ENCODE measurements at regions not wholly inside any gene's neighbourhood (a gene's known extent, or its start where the extent isn't known, plus 50 kb on each side); places are given as distances from the start of the nearest gene placed in this dataset.
A peak's percentile ranks its signal among the peaks of the same experiment; 100 is the strongest.

DNA sequence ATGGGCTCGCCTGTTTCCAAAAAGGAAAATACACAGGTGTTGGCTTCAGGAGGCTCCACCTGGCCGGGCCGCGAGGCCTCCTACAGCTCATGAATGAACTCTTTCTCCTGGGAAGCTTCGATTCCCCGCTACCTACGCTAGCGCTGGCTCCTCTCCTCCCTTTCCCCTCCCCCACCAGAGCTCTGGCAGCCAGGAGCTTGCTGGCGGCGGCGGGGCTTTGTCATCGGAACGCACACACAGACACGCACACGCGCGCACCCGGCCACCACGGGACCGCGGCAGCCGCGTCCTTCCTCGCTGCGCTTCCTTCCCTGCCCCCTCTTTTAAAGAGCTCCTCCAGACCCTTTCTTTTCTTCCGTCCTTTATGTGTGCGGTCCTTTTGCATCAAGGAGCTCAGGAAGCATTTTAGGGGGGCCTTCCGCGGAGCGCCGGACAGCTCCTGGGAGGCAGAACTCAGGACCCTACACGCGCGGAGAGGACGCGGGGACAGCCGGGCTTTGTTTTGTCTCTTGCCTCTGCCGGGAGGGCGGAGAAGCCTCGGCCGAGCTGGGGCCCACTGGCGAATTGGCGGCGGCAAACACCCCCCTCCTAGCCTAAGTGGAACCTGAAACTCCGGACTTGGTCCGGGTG, 70.2 kb upstream of the BCOR start:
- no peak for DNase-seq (ENCODE audit: low spot score)

DNA sequence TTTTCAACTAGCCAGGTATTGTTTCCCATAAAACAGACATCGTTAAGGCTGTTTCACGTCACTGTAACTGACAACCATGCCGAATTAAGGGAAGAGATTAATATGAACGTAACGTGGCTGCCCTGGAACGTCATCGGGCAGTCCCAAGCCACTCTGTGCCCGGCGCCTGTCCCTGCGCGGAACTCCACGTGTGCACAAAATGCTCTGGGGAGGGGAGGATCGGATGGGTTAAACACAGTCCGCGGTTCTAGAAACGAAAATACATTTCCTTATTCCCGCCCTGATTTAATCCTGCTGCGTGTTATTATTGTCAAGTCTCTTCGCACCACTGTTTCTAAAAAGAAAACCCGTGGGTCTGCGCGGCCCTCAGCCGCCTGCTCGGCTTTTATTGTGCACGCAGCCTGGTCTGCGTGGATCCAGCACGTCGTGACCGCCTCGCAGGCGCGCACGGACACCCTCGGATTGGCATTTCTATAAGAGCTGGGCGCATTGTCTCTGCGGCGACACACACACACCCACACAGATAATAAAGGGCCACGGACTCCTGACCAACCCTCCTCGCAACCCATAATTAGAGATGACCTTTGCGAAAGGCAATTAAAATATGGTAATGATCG, 69.6 kb upstream of the BCOR start:
- no peak for DNase-seq (ENCODE audit: low spot score)

DNA sequence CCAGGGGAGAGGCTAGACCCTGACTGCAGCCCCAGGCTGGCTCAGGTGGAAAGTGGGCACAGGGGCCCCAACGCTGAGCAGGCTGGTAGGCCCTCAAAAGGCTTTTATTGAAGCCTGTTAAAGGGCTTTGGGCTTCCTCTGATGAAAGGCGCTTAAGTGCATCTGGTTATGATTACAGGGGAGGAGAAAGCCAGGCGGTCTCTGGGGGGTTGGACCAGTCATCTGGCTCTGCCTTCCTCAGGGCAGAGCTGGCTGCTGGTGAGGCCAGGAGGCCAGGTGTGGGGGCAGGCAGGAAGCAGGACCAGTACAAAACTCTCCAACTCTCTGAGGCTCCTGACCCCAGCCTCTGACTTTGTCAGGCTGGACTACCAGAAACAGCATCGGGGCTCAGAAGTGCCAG, 68.8 kb upstream of the BCOR start:
- DNase-seq (ENCODE audit: low spot score): no peak

DNA sequence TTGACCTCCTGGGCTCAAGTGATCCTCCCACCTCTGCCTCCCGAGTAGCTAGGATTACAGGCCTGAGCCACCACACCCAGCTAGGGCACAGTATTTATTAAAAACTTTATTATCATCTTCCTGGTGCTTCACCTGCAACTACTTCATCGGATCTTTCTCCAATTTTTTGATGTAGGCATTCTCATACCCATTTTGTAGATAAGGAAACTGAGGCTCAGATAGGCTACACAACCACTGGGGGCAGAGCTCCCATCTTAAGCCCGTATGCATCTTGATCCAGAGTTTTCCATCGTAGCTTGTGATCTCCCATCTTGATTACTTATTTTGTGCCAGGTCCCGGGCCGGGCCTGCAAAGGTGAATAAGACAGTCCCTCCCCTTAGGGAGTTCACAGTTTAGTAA, 68.1 kb upstream of the BCOR start:
- DNase-seq (ENCODE audit: low spot score): no peak

DNA sequence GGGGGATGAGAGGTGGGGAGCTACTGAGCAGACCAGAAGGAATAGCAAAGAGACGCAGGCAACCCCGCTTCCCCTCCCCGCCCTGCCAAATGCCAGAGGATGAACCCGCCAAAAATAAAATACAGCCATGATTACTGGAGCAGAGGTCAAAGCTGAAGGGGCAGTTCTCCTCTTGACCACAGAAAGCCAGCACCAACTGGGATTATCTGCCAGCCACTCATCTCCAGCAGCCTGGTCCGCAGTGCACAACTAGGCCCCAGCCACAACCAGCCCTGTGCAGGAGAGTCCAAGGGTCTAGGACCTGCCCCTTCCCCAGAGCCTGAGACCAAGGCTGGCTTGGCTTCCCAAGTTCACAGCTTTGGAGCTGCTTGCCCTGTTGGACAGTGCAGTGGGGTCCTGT, 67.4 kb upstream of the BCOR start:
- DNase-seq (ENCODE audit: low spot score): no peak

DNA sequence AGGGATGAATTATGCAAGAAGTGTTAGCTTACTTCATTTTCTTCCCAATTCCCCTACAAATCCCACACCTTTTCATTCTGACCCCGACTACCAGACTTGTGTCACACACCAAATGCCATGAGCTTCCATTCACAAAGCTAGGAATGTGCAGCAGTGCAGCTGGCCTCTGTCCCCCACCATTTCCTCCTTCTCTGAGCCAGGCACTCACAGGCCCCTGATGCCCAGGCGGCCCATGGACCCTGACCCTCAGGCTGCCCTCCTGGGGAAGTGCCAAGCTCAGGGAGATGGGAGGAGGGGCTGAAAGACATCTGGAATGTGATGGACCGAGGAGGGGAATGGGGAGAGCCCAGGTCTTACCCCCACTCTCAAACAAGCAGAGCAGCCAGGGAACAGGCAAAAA, 67.0 kb upstream of the BCOR start:
- no peak for DNase-seq (ENCODE audit: low spot score)

DNA sequence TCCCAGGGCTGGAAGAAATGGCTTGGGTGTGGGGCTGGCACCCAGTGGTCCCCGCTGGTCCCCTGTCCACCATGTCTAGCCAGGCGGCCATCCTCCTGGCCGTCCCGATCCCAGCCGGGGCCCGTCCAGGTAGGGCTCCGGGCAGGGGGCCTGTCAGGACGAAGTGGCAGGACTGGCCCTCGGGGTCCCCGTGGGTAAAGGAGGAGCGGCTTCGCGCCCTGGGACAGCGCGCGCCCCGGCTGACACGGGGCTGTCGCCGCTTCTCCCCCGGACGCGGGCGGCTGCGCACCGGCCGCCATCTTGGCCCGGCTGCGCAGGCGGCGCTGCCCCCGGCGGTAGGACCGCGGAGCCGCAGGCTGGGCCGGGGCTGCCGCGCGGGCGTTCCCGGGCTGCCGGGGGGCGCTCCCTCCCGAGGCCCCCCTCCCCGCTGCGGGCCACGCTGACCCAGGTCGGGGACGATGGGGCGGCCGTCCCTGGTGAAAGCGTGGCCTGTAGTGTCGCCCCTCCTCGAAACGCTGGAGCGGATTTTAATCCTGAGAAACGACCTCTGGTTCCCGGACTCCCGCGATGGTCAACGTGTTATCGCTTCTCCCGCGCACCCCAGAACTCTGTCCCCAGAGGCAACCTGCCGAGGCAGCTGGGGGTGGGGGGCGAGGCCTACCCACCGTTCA, 60.4 kb upstream of the BCOR start:
- peak; percentile 41 for DNase-seq (ENCODE audit: low spot score)

DNA sequence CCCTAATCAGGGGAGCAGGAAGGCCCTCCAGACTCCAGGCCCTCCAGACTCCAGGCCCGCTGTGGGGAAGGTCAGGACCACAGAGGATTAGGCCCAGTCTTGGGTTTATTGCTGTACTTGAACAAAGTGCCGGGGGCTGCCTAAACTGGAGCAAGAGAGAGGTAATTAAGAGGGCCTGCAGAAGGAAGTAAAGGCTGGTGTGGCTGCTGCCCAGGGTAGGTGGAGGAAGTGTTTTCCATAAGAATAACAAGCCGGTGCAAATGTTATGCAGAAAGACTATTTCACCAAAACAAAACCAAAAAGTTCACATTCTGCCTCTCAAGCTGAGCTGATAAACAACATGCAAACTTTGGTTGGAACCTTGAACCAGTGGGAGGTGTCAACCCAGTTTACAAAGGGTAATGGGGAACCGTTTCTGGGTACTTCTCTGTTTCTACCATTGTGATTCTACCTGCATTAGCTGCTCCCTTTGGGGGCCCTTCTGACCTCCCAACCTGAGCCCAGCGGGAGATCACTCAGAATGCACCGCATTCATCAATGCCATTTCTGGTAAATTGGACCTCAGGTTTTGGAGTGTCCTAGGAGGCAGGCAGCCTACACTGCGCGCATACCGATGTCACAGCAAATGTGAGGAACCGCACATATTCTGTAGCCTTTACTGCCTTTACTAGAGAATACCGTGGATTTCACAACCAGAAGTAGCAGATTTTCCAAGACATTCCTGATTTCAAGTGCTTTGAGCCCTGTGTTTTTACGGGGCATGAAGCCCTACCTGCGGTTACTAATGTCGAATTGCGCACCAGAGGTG, 59.7 kb upstream of the BCOR start:
- DNase-seq (ENCODE audit: low spot score): no peak

DNA sequence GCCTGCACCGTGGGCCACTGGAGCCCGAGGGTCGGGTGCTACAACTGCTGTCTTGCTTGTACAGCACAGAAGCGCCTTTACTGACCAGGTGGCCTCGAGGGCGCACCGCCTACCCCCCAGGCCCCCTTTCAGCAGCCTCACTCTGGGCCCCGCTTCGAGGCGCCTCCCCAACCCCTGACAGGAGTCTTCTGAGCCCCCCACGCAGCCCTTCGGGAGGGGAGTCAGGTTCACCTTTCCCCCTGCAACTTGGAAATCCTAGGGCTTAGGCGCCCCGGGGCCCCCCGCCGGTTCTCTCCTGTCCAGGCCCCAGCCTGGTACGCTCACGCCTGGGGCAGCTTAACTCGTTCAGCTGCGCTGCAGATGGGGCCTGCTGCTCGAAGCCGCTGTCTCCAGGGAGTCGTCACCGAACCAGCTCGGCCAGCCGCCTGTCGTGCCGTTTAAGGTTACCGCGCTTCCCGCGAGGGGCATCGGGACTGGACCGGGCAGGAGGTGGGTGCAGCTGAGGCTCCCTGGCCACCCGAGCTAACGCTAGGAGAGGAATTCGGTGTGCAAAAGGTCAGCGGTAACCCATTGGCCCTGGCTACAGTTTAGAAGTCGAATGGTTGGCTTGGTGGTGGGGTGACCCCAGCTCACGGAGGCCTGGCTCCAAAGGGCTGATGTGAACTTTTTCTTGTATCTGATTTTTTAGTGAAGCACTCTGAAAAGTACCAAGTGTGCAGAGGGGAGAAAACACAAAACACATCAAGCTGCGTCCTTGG, 58.9 kb upstream of the BCOR start:
- DNase-seq (ENCODE audit: low spot score): no peak

DNA sequence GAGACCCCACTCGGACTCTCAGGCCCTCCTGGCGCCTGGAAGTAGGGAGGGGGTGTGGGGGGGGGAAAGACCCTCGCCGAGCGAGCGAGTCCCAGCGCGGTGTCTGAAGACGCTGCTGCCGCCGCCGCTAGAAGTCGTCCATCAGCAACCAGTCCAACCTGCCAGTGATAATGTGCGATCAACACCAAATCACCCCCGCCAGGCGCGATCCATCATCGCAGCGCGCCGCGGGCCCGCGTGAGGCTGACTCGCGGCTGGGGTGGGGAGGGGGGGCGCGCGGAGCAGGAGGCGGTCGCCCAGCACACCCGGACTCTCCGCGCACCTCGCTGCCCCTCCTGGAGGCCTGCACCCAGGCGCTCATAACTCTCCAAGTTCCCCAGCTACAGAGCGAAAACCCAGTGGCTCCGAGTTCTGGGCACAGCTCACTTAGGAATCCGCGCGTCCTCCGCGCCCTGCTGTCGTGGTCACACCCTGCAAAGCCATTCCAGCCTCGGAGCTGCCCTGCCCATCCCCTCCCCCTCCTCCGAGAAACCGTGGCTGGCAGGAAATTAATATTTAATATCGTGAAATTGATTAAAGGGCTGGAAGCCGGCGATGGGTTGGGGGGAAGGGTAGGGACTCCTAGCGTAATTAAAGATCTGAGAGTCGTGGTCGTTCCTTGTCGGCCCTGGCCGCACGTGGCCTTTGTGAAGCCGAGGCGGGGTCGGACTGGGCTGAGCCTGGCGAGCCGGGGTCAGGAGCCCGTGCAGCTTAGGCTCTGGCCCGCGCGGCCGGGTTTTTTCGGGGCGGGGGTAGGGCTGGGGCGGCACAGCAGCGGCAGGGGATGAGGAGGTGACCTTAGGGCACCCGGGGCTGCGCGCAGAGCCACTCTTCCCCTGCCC, 58.1 kb upstream of the BCOR start:
- DNase-seq (ENCODE audit: low spot score): no peak

DNA sequence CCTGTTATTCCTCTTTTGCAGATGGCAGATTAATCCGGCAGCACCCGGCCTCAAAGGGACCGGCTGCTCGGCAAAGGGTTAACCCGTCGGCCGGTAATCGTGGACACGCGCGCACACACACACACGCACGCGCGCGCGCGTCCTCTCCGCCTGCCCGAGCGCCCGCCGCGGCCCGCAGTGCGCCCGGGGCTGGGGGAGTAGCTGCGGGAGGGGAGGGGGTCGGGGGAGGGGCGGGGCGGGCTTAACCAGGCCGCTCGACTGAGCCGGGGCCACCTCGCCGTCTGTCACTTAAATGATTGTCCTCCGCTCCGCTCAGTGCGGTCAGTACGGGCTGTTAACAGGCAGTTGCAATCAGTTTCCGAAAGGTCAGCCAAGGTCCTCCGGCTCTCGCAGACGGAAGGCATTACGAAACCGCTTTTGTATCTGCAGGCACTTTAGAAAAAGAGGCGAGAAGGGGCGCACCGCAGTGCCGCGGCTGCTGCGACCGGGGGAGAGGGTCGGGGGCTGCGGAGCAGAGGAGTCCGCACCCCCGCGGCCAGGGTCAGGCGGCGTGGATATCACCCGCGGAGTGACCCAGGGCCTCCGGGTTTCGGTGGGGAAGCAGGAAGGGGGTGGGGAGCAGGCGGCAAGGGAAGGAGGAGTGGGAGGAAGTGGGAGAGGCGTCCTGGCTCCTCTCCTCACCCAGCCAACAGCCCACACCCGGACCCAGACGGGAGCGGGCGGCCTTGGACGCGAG, 57.3 kb upstream of the BCOR start:
- peak; percentile 53 for DNase-seq (ENCODE audit: low spot score)

DNA sequence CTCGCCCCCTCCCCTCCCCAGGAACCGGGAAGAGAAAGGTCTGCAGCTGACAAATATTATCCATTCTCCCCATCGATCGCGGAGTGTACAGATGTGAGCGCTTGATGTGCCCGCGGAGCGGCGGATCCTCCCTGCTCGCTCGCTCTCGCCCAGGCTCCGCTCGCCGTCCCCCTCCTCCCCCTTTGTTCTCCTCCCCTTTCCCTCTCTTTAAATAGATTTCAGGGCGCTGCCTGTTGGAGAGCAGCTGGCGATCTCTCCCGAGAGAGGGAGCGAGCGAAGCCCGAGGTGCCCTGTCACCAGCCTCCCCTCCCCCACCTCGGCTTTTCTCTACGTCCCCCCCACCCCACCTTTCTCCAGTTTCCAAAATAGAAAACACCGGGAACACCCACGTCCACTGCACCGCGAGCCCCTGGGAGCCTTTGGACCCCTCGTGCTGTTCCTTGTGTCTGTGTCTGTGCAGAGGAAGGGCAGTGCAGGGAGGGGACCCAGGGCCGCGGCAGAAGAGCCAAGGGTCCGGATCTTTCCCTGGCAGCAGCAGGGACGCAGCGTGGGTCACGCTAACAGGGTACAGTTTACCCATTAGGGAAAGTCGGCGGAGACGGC, 56.6 kb upstream of the BCOR start:
- peak; percentile 59 for DNase-seq (ENCODE audit: low spot score)

DNA sequence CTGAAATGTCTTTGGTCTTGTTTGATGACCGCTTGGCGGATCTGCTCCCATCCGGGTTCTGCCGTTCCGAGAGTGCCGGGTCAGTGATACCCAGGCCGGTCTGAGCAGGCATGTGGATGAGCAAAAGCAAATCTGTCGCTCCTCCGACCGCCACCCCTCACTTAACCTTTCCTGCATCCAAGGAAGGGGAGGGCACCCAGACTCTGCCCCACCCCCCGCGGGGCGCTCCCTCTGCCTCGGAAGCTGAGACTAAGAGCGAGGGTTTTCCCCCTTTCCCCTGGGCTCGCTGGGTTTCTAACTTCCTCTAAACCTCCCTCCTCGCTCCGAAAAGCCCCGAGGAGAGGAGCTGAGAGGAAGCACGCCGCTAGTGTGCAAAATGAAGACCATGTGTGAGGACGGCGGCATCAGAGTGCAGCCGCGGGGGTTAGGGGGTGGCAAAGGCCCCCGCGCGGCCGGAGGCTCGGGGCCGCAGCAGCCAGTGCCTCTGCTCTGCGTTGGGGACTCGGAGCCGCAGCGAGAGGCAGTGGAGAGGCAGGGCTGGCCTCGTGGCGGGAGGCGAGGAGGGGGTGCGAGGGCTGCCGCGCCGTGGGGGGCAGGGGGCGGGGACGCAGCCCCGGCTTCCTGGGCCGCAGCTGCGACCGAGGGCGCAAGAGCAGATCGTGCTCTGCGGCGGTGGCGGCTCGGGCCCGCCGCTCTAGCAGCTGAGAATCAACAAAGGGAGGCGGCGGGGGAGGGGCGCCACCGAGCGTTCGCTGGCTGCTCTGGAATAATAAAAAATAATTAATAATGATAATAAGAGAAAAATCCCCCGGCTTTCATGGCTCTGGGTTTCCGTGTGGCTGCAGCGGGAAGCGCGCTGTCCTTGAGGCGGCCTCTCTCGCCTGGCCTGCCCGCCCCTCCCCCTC, 55.8 kb upstream of the BCOR start:
- peak; percentile 41 for DNase-seq (ENCODE audit: low spot score)

DNA sequence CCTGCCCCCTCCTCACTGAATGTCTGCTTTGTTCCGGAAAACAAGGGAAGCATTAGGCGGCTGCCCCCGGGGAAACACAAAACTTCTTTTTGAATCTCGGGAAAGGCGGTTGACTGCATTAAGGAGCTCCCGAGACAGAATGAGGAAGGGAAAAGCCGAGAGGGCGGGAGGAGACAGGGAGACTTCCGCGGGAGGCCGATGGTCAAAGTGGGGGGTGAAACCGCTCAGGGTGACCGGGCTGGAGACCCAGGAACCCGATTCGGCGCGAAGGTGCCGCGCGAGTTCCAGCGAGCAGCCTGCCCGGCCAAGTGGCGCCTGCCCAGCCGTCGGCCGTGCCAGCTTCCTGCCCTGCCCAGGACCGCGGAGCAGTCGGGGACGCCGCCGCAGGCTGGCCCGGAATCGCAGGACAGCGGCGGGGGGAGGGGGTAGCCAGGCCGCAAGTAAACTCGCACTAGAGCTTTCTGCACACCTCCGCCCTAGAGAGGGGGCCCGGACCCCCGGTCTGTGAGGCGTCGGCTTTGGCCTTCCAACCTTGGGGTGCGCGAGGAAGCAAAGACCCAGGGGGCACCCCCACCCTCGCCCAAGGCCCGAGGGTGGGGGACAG, 55.1 kb upstream of the BCOR start:
- no peak for DNase-seq (ENCODE audit: low spot score)

DNA sequence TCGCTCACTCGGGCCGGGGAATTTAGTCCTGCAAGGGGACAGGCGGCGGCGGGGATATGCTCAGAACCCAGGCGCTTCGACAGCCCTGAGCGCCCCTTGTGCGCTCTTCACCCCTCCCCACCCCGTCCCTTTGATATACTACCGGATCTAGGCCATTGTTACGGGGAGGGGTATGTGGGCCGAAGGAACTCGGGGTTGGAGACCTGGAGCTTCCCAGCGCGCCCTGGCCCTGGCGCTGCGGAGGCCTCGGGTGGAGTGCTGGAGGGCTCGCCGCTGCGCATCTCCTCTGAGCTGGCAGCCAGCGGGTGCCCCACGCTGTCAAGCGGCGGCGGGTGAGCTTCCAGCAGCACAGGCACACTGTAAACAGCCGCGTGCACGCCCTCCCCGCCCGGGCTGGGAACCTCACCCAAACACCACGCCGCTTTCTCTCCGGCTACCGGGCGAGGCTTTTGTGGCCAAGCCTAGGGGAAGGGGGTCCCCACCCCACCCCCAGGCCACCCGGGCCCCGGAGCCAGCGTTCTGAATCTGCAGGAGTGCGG, 54.5 kb upstream of the BCOR start:
- DNase-seq (ENCODE audit: low spot score): no peak

DNA sequence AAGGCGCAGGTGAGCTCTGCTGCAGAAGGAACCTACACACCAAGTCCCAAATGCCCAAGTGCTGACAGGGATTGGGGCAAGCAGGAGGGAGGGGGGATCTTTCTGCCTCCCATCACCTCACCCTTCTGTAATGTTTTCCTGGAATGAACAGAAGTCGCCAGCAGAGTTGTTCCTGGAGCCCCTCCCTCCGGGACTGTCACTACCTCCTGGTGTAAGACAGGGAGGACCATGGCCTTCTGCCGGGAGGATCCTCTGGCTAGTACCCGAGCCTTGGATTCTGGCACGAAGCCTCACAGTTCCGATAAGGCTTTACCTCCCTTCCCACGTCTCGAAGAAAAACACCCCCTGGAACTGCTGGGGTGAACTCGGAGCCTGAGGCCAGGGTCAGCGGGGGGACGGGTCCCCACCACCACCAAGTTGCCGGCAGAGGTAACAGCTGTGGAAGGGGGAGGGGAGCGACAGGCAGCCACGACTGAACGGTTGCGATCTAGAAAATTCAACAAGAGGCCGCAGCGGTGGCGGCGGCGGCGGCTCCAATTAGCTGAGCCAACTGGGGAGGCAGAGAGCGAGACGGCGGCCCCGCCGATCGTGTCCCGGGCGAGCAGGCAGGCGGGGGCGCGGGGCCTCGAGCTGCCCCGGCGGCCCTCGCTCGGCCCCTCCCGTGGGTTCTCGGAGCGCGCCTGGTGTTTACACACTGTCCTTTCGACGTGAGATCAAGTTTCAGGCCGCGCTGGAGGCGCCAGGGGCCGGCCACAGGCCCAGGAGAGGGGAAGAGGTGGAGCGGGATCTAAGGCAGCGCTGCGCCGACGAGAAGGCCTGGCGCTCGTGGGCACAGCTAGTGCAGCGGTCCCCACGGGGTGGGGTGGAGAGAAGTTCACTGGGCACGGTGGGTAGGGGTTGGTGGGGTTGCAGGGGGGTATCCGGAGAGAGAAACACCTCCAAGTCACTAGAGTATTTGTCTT, 53.7 kb upstream of the BCOR start:
- DNase-seq (ENCODE audit: low spot score): no peak

DNA sequence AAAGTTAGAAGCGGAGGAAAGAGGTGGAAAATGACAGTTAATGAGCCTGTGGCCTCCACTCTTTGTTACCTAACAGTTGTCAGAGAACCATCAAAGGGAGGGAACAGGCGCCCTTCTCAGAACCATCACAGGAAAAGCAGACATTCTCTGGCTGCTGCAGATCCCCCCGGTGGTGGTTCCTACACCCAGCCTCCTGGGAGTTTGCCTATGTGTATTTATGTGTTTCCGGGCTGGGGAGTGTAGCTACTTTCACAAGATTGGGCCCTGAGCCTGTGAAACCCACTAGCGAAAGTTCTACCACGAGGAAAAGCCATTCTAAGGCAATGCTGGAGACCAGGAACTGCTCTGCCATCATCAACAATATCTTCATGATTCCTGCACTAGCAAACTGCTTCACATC, 52.7 kb upstream of the BCOR start:
- DNase-seq (ENCODE audit: low spot score): no peak

Data from RKO (cell line).